B cell (primary cell): ENCODE measurements at regions not wholly inside any gene's neighbourhood (a gene's known extent, or its start where the extent isn't known, plus 50 kb on each side); places are given as distances from the start of the nearest gene placed in this dataset.

Experiments used
- ATAC-seq: fragments of 200-7000 bp; cut with Tn5 transposase; one replicate; pipeline ENCODE4 v1.10.0; 2021; ENCODE audit warnings: low read depth, mild to moderate bottlenecking, moderate number of reproducible peaks, moderate library complexity
- CTCF ChIA-PET: fragments of 350-600 bp; sonication (Branson Sonifier 250); formaldehyde crosslinking; loops from one replicate; lab custom pipeline; 2021; ENCODE audit warnings: antibody characterized with exemption, inconsistent platforms; lab: Charles Lee
- POLR2A ChIA-PET: fragments of 350-600 bp; sonication (Branson Sonifier 250); formaldehyde crosslinking; loops from one replicate; lab custom pipeline; 2021; ENCODE audit warnings: antibody characterized with exemption; lab: Charles Lee
- DNase-seq: peaks from one replicate; pipeline ENCODE4 v3.0.0; 2013
- H2AFZ ChIP-seq: 2 replicates; pipeline ENCODE4 v1.6.1; 2012; ENCODE audit warnings: mild to moderate bottlenecking, low read depth, low read length; ENCODE audit not compliant: insufficient read depth, poor library complexity, severe bottlenecking
- H3K27ac ChIP-seq, 2 donors: 1 replicate in 1 of 2; 2 replicates in 1 of 2; pipeline ENCODE4 v1.5.1; 2012 to 2013; ENCODE audit warnings: low read length in 2 of 2, mild to moderate bottlenecking in 2 of 2, moderate library complexity in 1 of 2
- H3K27me3 ChIP-seq, 4 experiments: fragments of 200-600 bp in 1 of 4; sonication (generic) in 1 of 4; replicated peaks in 1 of 4; 1 replicate in 2 of 4; 2 replicates in 2 of 4; pipeline versions ENCODE4 v1.6.1 to v1.7.0; 2013 to 2016; ENCODE audit warnings: low read length in 3 of 4, mild to moderate bottlenecking in 2 of 4, mixed read lengths in 1 of 4, moderate library complexity in 1 of 4; ENCODE audit not compliant: insufficient read depth in 4 of 4, control insufficient read depth in 3 of 4; ENCODE audit errors: control extremely low read depth in 1 of 4
- H3K36me3 ChIP-seq, 2 experiments: replicated peaks in 1 of 2; 1 replicate in 1 of 2; 2 replicates in 1 of 2; pipeline versions ENCODE4 v1.6.1 to v1.7.1; 2013; ENCODE audit warnings: low read length in 1 of 2; ENCODE audit not compliant: insufficient read depth in 2 of 2, control insufficient read depth in 1 of 2; ENCODE audit errors: control extremely low read depth in 1 of 2, extremely low read depth in 1 of 2
- H3K4me1 ChIP-seq, 2 donors: fragments of 200-600 bp in 1 of 2; sonication (generic) in 1 of 2; 1 replicate in 1 of 2; 2 replicates in 1 of 2; pipeline versions ENCODE4 v1.5.1 to v1.6.1; 2013 to 2017; ENCODE audit warnings: low read length in 2 of 2; ENCODE audit not compliant: control insufficient read depth in 2 of 2, insufficient read depth in 2 of 2
- H3K4me2 ChIP-seq: replicated peaks from 2 replicates; pipeline ENCODE3; 2012; ENCODE audit warnings: mild to moderate bottlenecking, low read depth, low read length; ENCODE audit not compliant: poor library complexity, severe bottlenecking
- H3K4me3 ChIP-seq, 5 experiments: fragments of 200-600 bp in 1 of 5; sonication (generic) in 1 of 5; 1 replicate in 3 of 5; 2 replicates in 2 of 5; pipeline versions ENCODE4 v1.5.1 to v1.7.0; 2011 to 2016; ENCODE audit warnings: low read length in 4 of 5, mild to moderate bottlenecking in 4 of 5, low read depth in 2 of 5, control low read depth in 1 of 5, moderate library complexity in 1 of 5; ENCODE audit not compliant: insufficient read depth in 1 of 5; ENCODE audit errors: control extremely low read depth in 1 of 5, extremely low read depth in 1 of 5
- H3K79me2 ChIP-seq: fragments of 200-600 bp; sonication (generic); one replicate; pipeline ENCODE4 v1.6.0; 2016; ENCODE audit warnings: low read length; ENCODE audit not compliant: control insufficient read depth, insufficient read depth
- H3K9ac ChIP-seq: fragments of 200-600 bp; sonication (generic); 2 replicates; pipeline ENCODE4 v1.6.1; 2017; ENCODE audit warnings: mild to moderate bottlenecking, low read length, moderate library complexity
- H3K9me3 ChIP-seq, 3 donors: one replicate each; pipeline versions ENCODE4 v1.6.1 to v1.7.1; 2013; ENCODE audit warnings: low read length in 2 of 3; ENCODE audit not compliant: control insufficient read depth in 2 of 3, insufficient read depth in 1 of 3; ENCODE audit errors: control extremely low read depth in 1 of 3
- H4K20me1 ChIP-seq: 2 replicates; pipeline ENCODE4 v1.6.0; 2012; ENCODE audit warnings: mild to moderate bottlenecking, low read length; ENCODE audit not compliant: insufficient read depth, control insufficient read depth, poor library complexity, severe bottlenecking
- H3K27ac Mint-ChIP-seq: one replicate; pipeline ENCODE4 v1.8.0; 2021; ENCODE audit warnings: mixed read lengths
- H3K27me3 Mint-ChIP-seq: one replicate; pipeline ENCODE4 v1.8.0; 2021; ENCODE audit warnings: mixed read lengths
- H3K4me1 Mint-ChIP-seq: one replicate; pipeline ENCODE4 v1.8.0; 2021; ENCODE audit warnings: mixed read lengths
- H3K4me3 Mint-ChIP-seq: one replicate; pipeline ENCODE4 v1.8.0; 2021; ENCODE audit warnings: mixed read lengths
- H3K9me3 Mint-ChIP-seq: one replicate; pipeline ENCODE4 v1.8.0; 2022; ENCODE audit warnings: mixed read lengths; ENCODE audit not compliant: insufficient read depth
- EZH2 ChIP-seq: IDR thresholded peaks from 2 replicates; pipeline ENCODE4 v1.6.1; 2012; ENCODE audit warnings: borderline replicate concordance, low read depth, mild to moderate bottlenecking, moderate library complexity, low read length; ENCODE audit not compliant: insufficient read depth, poor library complexity, severe bottlenecking
- WGBS: methylation state at CpG from one replicate; pipeline ENCODE4 v1.1.5; 2013; ENCODE audit warnings: missing lambda C conversion rate; ENCODE audit not compliant: insufficient coverage; 5-methylcytosine and 5-hydroxymethylcytosine counted together
- intact Hi-C: fragments of 100-400 bp; cut with micrococcal nuclease; formaldehyde crosslinking; loops from one replicate; pipeline ENCODE4 v1.10.0; 2022
- TF ChIP-seq, protein P1 (sequence below): fragments of 200-600 bp; IDR thresholded peaks from one replicate; pipeline ENCODE4 v1.8.0; 2022; ENCODE audit warnings: antibody characterized with exemption, mild to moderate bottlenecking

DNA sequence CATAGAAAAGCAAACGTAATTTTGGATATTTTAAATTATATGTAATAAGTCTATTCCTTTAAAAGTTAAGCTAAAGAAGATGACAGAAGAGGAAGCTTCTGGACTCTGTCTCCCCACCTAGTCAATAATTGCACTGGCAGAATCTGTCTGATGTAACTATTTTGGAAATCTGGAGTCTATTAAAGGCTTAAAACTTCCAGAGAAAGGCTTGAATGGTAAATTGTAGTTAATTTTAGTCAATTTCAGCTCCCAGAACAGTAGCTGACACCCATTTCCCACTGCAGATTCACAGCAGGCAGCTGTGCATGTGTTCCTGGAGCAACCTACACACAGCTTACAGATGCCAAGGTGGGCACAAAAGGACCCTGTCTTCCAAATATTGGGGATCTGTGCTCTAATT lies 304.1 kb downstream of the PCDH20 start:
- peaks cover 0 to 10% (median 6%) of the 10 kb centered on the region in 3 donors for H3K9me3 ChIP-seq
- no peak for TF ChIP-seq EZH2
- TF ChIP-seq, protein P1, sequence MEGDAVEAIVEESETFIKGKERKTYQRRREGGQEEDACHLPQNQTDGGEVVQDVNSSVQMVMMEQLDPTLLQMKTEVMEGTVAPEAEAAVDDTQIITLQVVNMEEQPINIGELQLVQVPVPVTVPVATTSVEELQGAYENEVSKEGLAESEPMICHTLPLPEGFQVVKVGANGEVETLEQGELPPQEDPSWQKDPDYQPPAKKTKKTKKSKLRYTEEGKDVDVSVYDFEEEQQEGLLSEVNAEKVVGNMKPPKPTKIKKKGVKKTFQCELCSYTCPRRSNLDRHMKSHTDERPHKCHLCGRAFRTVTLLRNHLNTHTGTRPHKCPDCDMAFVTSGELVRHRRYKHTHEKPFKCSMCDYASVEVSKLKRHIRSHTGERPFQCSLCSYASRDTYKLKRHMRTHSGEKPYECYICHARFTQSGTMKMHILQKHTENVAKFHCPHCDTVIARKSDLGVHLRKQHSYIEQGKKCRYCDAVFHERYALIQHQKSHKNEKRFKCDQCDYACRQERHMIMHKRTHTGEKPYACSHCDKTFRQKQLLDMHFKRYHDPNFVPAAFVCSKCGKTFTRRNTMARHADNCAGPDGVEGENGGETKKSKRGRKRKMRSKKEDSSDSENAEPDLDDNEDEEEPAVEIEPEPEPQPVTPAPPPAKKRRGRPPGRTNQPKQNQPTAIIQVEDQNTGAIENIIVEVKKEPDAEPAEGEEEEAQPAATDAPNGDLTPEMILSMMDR: no peak
- no peak overlapping the region for H3K4me2 ChIP-seq
- no peak overlapping the region for H3K9ac ChIP-seq
- H3K4me3 Mint-ChIP-seq: no peak overlapping the region
- H3K4me3 ChIP-seq: no peak overlapping the region
- no peaks in the 10 kb centered on the region for H3K27me3 ChIP-seq
- H3K36me3 ChIP-seq: no peaks in the 10 kb centered on the region
- no CpG with 5 or more reads among the region's 1 CpG for WGBS
- no peaks in the 10 kb centered on the region for H3K4me1 ChIP-seq
- ChIA-PET CTCF (no interaction called here), POLR2A (no interaction called here)
- no peak overlapping the region for H3K27ac Mint-ChIP-seq
- no peaks in the 10 kb centered on the region for H3K4me1 Mint-ChIP-seq
- intact Hi-C loops: no loop called here
- no peak overlapping the region for H2AFZ ChIP-seq
- no peaks in the 10 kb centered on the region for H4K20me1 ChIP-seq
- no peak for ATAC-seq
- no peaks in the 10 kb centered on the region for H3K27me3 Mint-ChIP-seq
- no peaks in the 10 kb centered on the region for H3K79me2 ChIP-seq
- H3K27ac ChIP-seq: no peak overlapping the region
- no peak for DNase-seq
- peaks cover 7% of the 10 kb centered on the region for H3K9me3 Mint-ChIP-seq

DNA sequence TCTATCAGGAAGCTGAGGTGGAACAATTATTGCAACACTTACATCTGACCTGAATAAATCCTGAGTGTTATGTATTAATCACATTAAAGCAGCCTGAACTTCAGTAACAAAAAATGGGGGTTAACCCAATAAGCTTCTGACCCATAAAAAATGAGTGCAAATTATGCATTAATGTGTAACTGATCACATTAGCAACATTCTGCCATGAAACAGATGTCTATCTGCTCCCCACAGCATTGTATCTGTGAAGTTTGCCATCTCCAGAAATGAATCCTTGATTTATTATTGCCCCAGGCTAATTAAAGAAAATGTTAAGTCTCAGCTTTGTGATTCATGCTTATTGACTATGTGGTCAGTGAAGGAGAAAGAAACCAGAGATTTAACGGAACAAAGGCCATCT lies 304.9 kb downstream of the PCDH20 start:
- no peaks in the 10 kb centered on the region for H3K27me3 Mint-ChIP-seq
- no peak overlapping the region for H3K4me3 Mint-ChIP-seq
- no peak overlapping the region for H2AFZ ChIP-seq
- peaks cover 0 to 10% (median 6%) of the 10 kb centered on the region in 3 donors for H3K9me3 ChIP-seq
- intact Hi-C loops: no loop called here
- POLR2A ChIA-PET: no interaction called here
- H4K20me1 ChIP-seq: no peaks in the 10 kb centered on the region
- TF ChIP-seq, protein P1: no peak
- no peak for TF ChIP-seq EZH2
- no peak overlapping the region for H3K4me2 ChIP-seq
- no CpG with 5 or more reads among the region's 1 CpG for WGBS
- H3K9ac ChIP-seq: no peak overlapping the region
- H3K4me1 ChIP-seq: no peaks in the 10 kb centered on the region
- H3K4me3 ChIP-seq: no peak overlapping the region
- no peaks in the 10 kb centered on the region for H3K79me2 ChIP-seq
- H3K4me1 Mint-ChIP-seq: no peaks in the 10 kb centered on the region
- ATAC-seq (no peak), DNase-seq (no peak)
- H3K27ac Mint-ChIP-seq: no peak overlapping the region
- no peaks in the 10 kb centered on the region for H3K27me3 ChIP-seq
- CTCF ChIA-PET: no interaction called here
- H3K9me3 Mint-ChIP-seq: peaks cover 6% of the 10 kb centered on the region
- H3K36me3 ChIP-seq: no peaks in the 10 kb centered on the region
- H3K27ac ChIP-seq: no peak overlapping the region
